Nephron (organoid): ENCODE measurements at regions not wholly inside any gene's neighbourhood (a gene's known extent, or its start where the extent isn't known, plus 50 kb on each side); places are given as distances from the start of the nearest gene placed in this dataset.
A peak's percentile ranks its signal among the peaks of the same experiment; 100 is the strongest.

Experiments used
- H3K27ac Mint-ChIP-seq, 3 experiments: 2 replicates each; pipeline ENCODE4 v1.8.0; 2020; ENCODE audit warnings: mixed read lengths in 3 of 3, mild to moderate bottlenecking in 2 of 3, moderate library complexity in 1 of 3
- H3K27me3 Mint-ChIP-seq: 2 replicates; pipeline ENCODE4 v1.8.0; 2021; ENCODE audit warnings: low read depth, mild to moderate bottlenecking, moderate library complexity, mixed read lengths
- H3K36me3 Mint-ChIP-seq: 2 replicates; pipeline ENCODE4 v1.8.0; 2020; ENCODE audit warnings: low read depth, mixed read lengths
- H3K4me1 Mint-ChIP-seq: 2 replicates; pipeline ENCODE4 v1.8.0; 2020; ENCODE audit warnings: mixed read lengths
- H3K4me3 Mint-ChIP-seq, 3 experiments: 2 replicates each; pipeline ENCODE4 v1.8.0; 2020; ENCODE audit warnings: mild to moderate bottlenecking in 3 of 3, mixed read lengths in 3 of 3, moderate library complexity in 2 of 3
- H3K9me3 Mint-ChIP-seq: 2 replicates; pipeline ENCODE4 v1.8.0; 2020; ENCODE audit warnings: mixed read lengths
- CTCF ChIP-seq, 3 experiments: fragments of 200-600 bp; sonication (generic); IDR thresholded peaks; one replicate each; pipeline ENCODE4 v1.5.0; 2021; ENCODE audit warnings: antibody characterized with exemption in 3 of 3; ENCODE audit not compliant: unreplicated experiment in 3 of 3

DNA sequence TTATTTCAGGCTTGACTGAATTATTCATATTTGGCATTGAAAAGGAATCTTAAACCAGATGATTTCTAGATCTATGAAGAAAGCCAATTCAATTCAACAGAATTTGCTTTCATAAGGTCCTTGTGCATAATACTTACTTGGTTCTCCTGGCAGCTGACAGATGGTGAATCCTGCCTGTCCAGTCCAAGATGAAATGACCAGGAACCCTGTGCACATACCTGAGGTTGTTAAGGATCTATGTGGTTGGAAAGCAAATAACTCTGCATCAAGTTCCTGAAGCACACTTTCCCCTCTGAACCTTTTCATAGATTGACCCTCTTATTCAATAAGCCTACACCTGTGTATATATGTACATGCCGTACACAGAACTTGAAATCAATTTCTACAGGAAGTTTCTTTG is 562.7 kb downstream of the PPARGC1A start:
- H3K9me3 Mint-ChIP-seq, result no peaks in the 10 kb centered on the region
- TF ChIP-seq CTCF (IDR thresholded peaks at IDR 0.05; ENCODE audit: unreplicated experiment in 3 of 3), result no peak
- no peaks in the 10 kb centered on the region for H3K4me1 Mint-ChIP-seq
- H3K27me3 Mint-ChIP-seq, result no peaks in the 10 kb centered on the region
- H3K36me3 Mint-ChIP-seq, result no peaks in the 10 kb centered on the region
- no peak overlapping the region for H3K27ac Mint-ChIP-seq
- H3K4me3 Mint-ChIP-seq, result no peak overlapping the region

DNA sequence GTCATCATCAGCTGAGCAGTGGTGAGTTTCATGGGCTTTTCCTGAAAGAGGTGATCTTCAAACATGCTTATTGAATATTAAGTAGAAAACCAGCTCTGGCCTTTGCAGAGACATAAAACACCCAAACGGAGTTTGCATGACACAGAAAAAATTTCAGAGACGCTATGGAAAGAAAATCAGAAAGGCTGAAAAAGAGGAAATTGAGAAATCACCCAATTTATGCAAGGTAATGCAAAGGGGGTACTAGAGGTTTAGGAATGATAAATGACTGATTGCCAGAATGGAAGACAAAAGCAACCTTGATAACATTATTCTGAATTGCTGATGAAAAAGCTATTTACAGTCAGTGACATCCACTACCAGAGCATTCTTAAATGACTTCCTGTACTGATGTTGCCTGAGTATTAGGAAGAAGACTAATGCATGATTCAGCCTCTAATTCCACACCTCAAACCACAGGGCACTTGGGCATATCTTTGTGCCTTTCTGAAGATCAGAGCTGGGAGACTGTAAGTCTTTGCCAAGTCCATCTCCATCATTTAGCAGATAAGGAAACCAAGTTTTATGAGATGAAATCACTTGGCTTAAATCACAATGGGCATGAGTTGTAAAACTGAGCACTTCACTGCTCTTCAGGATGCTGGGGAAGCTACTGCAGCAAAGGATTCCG is 565.7 kb downstream of the PPARGC1A start:
- H3K27ac Mint-ChIP-seq, result no peak overlapping the region
- no peak for TF ChIP-seq CTCF (IDR thresholded peaks at IDR 0.05; ENCODE audit: unreplicated experiment in 3 of 3)
- H3K36me3 Mint-ChIP-seq, result no peaks in the 10 kb centered on the region
- H3K4me3 Mint-ChIP-seq, result no peak overlapping the region
- H3K4me1 Mint-ChIP-seq, result no peaks in the 10 kb centered on the region
- no peaks in the 10 kb centered on the region for H3K27me3 Mint-ChIP-seq
- no peaks in the 10 kb centered on the region for H3K9me3 Mint-ChIP-seq

DNA sequence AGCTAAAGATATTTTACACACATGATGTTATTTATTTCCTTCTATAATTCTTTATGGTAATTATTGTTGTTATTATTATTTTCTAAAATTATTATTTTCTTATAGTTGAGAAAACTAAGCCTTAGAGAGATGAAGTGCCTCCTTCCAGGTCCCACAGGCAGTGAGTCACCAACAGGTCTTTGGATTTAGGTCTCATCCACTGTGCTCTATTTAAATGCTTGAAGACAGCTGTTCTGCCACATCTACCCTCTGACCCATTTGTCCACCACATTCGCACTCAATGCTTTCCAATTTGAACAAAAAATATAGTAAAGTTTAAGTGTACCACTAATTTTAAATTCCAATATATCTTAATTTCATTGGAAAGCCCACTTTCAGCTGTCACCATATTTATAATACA is 566.4 kb downstream of the PPARGC1A start:
- no peaks in the 10 kb centered on the region for H3K4me1 Mint-ChIP-seq
- TF ChIP-seq CTCF (IDR thresholded peaks at IDR 0.05; ENCODE audit: unreplicated experiment in 3 of 3), result no peak
- no peak overlapping the region for H3K27ac Mint-ChIP-seq
- H3K27me3 Mint-ChIP-seq, result no peaks in the 10 kb centered on the region
- H3K36me3 Mint-ChIP-seq, result no peaks in the 10 kb centered on the region
- no peak overlapping the region for H3K4me3 Mint-ChIP-seq
- H3K9me3 Mint-ChIP-seq, result no peaks in the 10 kb centered on the region

- H3K9me3 Mint-ChIP-seq, result no peaks in the 10 kb centered on the region
- H3K36me3 Mint-ChIP-seq, result no peaks in the 10 kb centered on the region
- H3K27ac Mint-ChIP-seq, result no peak overlapping the region
- no peaks in the 10 kb centered on the region for H3K4me1 Mint-ChIP-seq
- no peak overlapping the region for H3K4me3 Mint-ChIP-seq
- no peak for TF ChIP-seq CTCF (IDR thresholded peaks at IDR 0.05; ENCODE audit: unreplicated experiment in 3 of 3)
- no peaks in the 10 kb centered on the region for H3K27me3 Mint-ChIP-seq
Measured at GRCh38 chr4:23322732-23323131, 567.1 kb downstream of the PPARGC1A start.

DNA sequence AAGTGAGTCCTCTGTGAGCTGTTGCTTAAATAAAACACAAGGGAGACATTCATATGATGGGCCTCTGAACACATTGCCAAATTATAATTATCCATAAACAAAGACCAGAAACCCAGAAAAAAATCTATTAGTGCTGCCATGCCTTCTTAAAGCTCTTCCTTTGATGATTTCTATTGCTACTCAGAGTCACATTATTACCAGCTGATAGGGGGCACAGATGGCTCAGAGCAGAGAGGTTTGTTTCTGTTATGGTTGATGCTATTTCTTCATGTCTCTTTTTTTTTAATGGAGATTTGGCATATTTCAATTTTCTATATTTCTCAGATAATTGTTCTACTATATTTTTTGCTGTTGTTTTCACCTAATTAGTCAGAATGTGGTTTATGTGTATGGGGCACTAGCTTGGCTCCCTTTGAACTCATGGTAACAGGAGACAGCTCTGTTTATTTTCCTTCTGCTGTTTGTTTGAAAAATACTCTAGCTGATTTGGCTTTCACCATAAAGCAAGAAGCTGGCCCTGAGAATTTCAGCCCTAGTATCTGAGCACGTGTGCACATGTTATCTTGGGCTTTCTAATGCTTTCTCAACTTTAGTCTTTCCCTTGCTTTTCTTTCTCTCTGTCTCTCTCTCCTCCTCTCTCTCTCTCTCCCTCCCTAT is 568.8 kb downstream of the PPARGC1A start:
- no peaks in the 10 kb centered on the region for H3K36me3 Mint-ChIP-seq
- no peak overlapping the region for H3K4me3 Mint-ChIP-seq
- TF ChIP-seq CTCF (IDR thresholded peaks at IDR 0.05; ENCODE audit: unreplicated experiment in 3 of 3), result no peak
- H3K27ac Mint-ChIP-seq, result peak overlapping the region in 1 of 3 experiments; percentile 29
- H3K9me3 Mint-ChIP-seq, result no peaks in the 10 kb centered on the region
- no peaks in the 10 kb centered on the region for H3K27me3 Mint-ChIP-seq
- H3K4me1 Mint-ChIP-seq, result no peaks in the 10 kb centered on the region

DNA sequence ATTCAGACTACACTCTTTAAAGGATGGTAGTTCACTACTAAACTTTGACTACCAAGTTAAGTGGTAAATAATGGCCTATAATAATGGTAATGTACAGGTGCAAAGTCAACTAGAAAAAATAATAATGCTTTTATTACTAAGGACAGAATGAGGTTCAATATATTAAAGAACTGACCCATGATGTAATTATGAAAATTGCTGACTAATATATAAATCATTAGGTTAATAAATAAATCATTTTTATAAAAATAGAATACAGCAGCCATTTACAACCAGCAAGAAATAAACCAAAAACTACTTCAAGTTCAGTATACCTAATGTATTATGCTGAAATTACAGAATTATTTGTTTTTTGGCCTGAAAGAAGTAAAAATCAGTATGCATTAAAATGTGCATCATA is 577.2 kb downstream of the PPARGC1A start:
- Mint-ChIP-seq H3K9me3 (no peaks in the 10 kb centered on the region), H3K27me3 (no peaks in the 10 kb centered on the region), H3K27ac (no peak overlapping the region), H3K4me3 (no peak overlapping the region), H3K4me1 (no peaks in the 10 kb centered on the region), H3K36me3 (no peaks in the 10 kb centered on the region)
- no peak for TF ChIP-seq CTCF (IDR thresholded peaks at IDR 0.05; ENCODE audit: unreplicated experiment in 3 of 3)
